HG03442 (cell line): ENCODE measurements at regions not wholly inside any gene's neighbourhood (a gene's known extent, or its start where the extent isn't known, plus 50 kb on each side); places are given as distances from the start of the nearest gene placed in this dataset.
"Not testable (repeated sequence)": the region's sequence is repeated elsewhere in the genome, so short reads cannot be mapped to it uniquely, and the experiment has no call there.

Source experiments
- ATAC-seq: cut with Tn5 transposase; IDR thresholded peaks from one replicate; pipeline ENCODE4 v1.9.1; 2021; ENCODE audit warnings: mild to moderate bottlenecking, moderate library complexity; ENCODE audit not compliant: unreplicated experiment

- no peak for ATAC-seq
Measured at GRCh38 chr20:19890445-19891051, 126.6 kb upstream of the NAA20 start.

GRCh38 chr20:19893356-19893755 lies 123.8 kb upstream of the NAA20 start:
- no peak for ATAC-seq

GRCh38 chr20:19895761-19896160 lies 121.4 kb upstream of the NAA20 start:
- no peak for ATAC-seq

- no peak for ATAC-seq
Measured at GRCh38 chr20:19897891-19898290, 119.3 kb upstream of the NAA20 start.

- no peak for ATAC-seq
Measured at GRCh38 chr20:19901226-19901625, 115.9 kb upstream of the NAA20 start.

- ATAC-seq, result peak; percentile 69
Measured at GRCh38 chr20:19903168-19903811, 113.9 kb upstream of the NAA20 start.

GRCh38 chr20:19907326-19908056 lies 109.7 kb upstream of the NAA20 start:
- no peak for ATAC-seq

- no peak for ATAC-seq
Measured at GRCh38 chr20:19908576-19908975, 108.6 kb upstream of the NAA20 start.

GRCh38 chr20:19909725-19910124 lies 107.4 kb upstream of the NAA20 start:
- no peak for ATAC-seq

- no peak for ATAC-seq
Measured at GRCh38 chr20:19911810-19912382, 105.3 kb upstream of the NAA20 start.

- no peak for ATAC-seq
Measured at GRCh38 chr20:19913349-19913748, 103.8 kb upstream of the NAA20 start.

- ATAC-seq, result no peak
Measured at GRCh38 chr20:19913927-19914614, 103.1 kb upstream of the NAA20 start.

- ATAC-seq, result no peak
Measured at GRCh38 chr20:19915111-19915798, 101.9 kb upstream of the NAA20 start.

GRCh38 chr20:19916531-19917485 lies 100.4 kb upstream of the NAA20 start:
- ATAC-seq, result no peak

GRCh38 chr20:19918965-19919329 lies 98.2 kb upstream of the NAA20 start:
- ATAC-seq, result no peak

- ATAC-seq, result no peak
Measured at GRCh38 chr20:19920381-19921138, 96.6 kb upstream of the NAA20 start.

GRCh38 chr20:19921284-19921793 lies 95.8 kb upstream of the NAA20 start:
- no peak for ATAC-seq

- ATAC-seq, result not testable (repeated sequence)
Measured at GRCh38 chr20:19921829-19922228, 95.3 kb upstream of the NAA20 start.

- no peak for ATAC-seq
Measured at GRCh38 chr20:19922716-19923115, 94.4 kb upstream of the NAA20 start.
